SJCRH30 (cell line): ENCODE measurements at regions not wholly inside any gene's neighbourhood (a gene's known extent, or its start where the extent isn't known, plus 50 kb on each side); places are given as distances from the start of the nearest gene placed in this dataset.

Experiments used
- DNase-seq, 2 experiments: peaks; one replicate each; pipeline ENCODE4 v3.0.0-alpha.2; 2015 to 2020
- H3K27ac ChIP-seq: fragments of 250-450 bp; sonication (Bioruptor Pico); 2 replicates; pipeline ENCODE4 v1.5.1; 2020; ENCODE audit warnings: mild to moderate bottlenecking, moderate library complexity
- H3K27me3 ChIP-seq: fragments of 250-450 bp; sonication (Bioruptor Pico); 2 replicates; pipeline ENCODE4 v1.5.1; 2020; ENCODE audit warnings: mild to moderate bottlenecking, moderate library complexity
- H3K36me3 ChIP-seq: fragments of 250-450 bp; sonication (Bioruptor Pico); 2 replicates; pipeline ENCODE4 v1.5.1; 2020; ENCODE audit warnings: mild to moderate bottlenecking, moderate library complexity
- H3K4me1 ChIP-seq: fragments of 250-450 bp; sonication (Bioruptor Pico); 2 replicates; pipeline ENCODE4 v1.5.1; 2020; ENCODE audit warnings: mild to moderate bottlenecking, moderate library complexity
- H3K4me3 ChIP-seq: fragments of 250-450 bp; sonication (Bioruptor Pico); 2 replicates; pipeline ENCODE4 v1.5.1; 2020; ENCODE audit warnings: mild to moderate bottlenecking, moderate library complexity
- H3K9me3 ChIP-seq: fragments of 250-450 bp; sonication (Bioruptor Pico); replicated peaks from 2 replicates; pipeline ENCODE4 v1.5.1; 2020; ENCODE audit warnings: mild to moderate bottlenecking, moderate library complexity

DNA sequence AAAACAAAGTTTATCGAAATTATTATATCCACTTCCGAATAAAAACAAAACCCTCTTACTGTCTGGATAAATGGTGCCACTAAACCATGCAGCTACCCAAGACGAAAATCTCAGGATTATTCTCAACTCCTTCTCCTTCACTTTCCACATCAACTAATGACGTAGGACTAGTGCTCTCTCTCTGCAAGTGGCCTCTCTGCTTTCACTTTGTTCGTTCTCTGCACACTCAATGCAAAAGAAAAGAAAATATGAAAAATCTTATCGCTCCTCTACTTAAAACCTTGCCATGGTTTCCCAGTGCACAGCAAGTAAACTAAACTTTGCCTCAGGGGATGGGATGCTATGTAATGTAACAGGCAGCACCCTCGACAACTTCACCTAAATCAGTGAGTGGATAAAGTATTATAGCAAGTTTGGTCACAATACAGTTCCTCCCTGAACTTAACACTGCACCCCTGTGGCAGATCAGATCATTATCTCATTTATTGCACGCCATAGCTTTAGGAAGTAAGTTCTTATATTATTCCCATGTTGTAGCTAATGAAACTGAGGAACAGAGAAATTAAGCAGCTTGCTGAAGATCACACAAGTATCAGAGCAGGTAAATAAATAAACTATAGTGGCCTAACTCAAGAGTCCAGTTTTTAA lies 262.7 kb upstream of the GADL1 start:
- H3K9me3 ChIP-seq = no peaks in the 10 kb centered on the region
- no peak overlapping the region for H3K4me3 ChIP-seq
- no peaks in the 10 kb centered on the region for H3K36me3 ChIP-seq
- no peak for DNase-seq
- H3K27me3 ChIP-seq = no peaks in the 10 kb centered on the region
- no peaks in the 10 kb centered on the region for H3K4me1 ChIP-seq
- H3K27ac ChIP-seq = no peak overlapping the region

DNA sequence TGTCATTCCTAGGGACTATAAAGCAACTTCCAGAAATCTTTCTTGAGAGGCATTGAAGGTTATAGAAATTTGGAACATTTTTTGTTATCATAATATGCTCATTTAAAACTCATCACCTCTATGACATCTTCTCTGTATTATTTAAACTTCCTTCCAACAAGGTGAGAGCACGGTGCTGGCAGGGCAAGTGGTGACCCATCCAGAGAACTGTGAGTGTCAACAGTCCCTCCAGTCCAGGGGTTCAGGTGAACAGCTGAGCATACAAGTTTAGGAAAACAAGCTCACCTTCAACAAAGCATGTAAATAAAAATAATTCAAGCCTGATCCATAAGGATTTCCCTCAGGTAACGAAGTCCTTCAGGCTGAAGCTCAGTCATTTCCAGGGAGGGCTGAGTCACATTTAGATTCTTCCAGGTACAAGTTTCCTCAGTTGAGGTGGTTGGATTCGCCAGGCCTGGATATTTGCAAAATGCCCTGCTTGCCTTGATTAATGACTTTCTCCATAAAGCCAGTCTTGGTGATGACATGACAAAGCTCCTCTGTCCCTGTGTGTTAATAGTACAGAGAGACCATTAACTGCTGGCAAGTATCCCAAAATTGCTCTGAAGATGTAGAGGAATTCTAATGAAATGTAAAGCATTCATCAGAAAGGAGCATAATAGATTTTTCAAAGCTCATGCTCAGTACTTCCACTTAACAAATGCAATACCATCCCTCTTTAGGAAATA lies 263.6 kb upstream of the GADL1 start:
- no peak for DNase-seq
- Histone ChIP-seq H3K27ac (no peak overlapping the region), H3K9me3 (no peaks in the 10 kb centered on the region), H3K27me3 (no peaks in the 10 kb centered on the region), H3K4me3 (no peak overlapping the region), H3K36me3 (no peaks in the 10 kb centered on the region), H3K4me1 (no peaks in the 10 kb centered on the region)

DNA sequence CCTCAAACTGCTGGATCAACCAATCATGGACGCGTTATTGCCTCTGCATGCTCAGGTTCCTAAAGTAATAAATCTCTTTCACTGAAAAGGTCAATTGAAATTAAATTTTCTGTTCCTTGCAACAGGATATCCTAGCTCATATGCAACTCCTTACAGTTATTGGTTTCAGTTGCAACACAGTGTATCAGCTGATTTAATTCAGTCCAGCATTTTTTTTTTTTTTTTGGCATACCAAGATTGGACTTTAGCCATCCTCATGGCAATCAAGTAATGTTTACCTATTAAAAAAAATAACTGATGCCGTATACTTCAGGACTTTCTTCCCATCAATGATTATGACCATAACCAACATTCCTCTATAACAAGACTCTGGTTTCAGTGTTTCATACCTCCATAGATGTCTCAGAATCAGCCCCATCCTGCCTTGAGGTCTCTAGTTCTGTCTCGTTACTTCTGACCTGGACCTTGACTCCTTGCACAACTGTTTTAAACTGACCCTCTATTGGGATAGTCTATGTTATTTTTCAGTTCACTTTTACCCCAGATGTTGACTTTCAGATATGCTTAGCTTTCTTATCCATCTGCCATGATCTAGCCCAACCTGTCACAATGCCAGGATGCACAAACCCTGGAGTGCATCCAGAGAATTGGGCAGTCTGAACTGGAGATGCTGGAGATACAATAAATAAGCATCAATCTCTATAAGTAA lies 265.0 kb upstream of the GADL1 start:
- DNase-seq = no peak
- Histone ChIP-seq H3K27me3 (no peaks in the 10 kb centered on the region), H3K4me1 (no peaks in the 10 kb centered on the region), H3K4me3 (no peak overlapping the region), H3K36me3 (no peaks in the 10 kb centered on the region), H3K27ac (no peak overlapping the region), H3K9me3 (no peaks in the 10 kb centered on the region)

DNA sequence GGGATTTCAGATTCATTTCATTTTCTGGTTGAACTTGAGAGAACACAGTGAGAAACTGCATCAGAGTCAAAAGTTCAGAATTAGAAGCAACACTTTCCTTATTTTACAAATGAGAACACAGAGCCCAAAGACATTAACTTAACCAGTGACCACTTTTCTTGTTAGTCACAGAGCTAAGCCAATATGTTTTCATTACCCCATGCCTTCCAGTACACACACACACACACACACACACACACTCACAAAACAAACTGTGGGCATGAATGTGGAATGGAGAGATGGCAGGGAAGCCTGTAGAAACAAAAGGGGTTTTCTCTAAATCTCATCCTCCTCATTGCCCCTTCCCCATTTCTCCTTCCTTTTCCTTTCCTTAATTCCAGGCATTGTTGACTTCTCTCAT lies 267.4 kb upstream of the GADL1 start:
- Histone ChIP-seq H3K27ac (no peak overlapping the region), H3K27me3 (no peaks in the 10 kb centered on the region), H3K36me3 (no peaks in the 10 kb centered on the region), H3K9me3 (no peaks in the 10 kb centered on the region), H3K4me3 (no peak overlapping the region), H3K4me1 (no peaks in the 10 kb centered on the region)
- DNase-seq = no peak

DNA sequence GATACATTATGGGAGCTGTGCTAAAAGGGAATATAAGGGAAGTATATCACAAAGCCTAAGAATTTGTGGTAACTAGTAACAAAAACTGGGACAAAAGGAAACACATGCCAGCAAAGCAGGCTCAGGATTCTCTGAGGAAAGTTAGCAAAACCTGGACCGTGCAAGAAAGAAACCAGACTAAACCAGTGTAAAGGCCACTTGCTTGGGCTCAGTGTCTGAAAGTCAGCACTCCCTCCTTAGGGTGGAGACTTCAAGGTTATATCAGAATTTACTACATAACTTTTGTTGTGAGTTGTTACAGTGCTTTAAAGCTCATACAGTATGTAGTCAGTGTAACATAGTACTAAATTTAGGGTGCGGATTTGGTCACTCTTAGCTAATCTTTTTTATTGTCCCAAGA lies 269.9 kb upstream of the GADL1 start:
- Histone ChIP-seq H3K9me3 (no peaks in the 10 kb centered on the region), H3K27me3 (no peaks in the 10 kb centered on the region), H3K4me1 (no peaks in the 10 kb centered on the region), H3K27ac (no peak overlapping the region), H3K36me3 (no peaks in the 10 kb centered on the region), H3K4me3 (no peak overlapping the region)
- no peak for DNase-seq

DNA sequence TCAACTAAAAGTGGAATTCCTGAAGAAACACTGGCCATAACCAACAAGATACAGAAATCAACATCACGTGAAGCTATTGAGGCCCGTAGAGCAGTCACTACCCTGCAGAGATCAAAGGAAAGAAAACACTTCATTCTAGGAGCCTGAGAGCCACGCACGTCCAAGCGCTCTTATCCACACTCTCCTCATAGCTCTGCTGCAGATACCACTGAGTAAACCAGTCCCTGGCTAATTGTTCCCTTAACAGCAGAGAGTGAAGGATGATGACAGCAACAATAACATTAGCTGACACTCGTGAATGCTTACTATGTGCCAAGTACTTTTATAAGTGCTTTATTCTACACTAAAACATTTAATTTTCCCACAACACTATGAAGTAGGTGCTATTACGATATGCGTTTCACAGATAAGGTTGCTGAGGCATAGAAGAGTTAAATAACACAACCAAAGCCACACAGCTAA lies 271.0 kb upstream of the GADL1 start:
- no peak for DNase-seq
- H3K4me1 ChIP-seq = no peaks in the 10 kb centered on the region
- H3K4me3 ChIP-seq = no peak overlapping the region
- H3K27ac ChIP-seq = no peak overlapping the region
- no peaks in the 10 kb centered on the region for H3K36me3 ChIP-seq
- no peaks in the 10 kb centered on the region for H3K9me3 ChIP-seq
- H3K27me3 ChIP-seq = no peaks in the 10 kb centered on the region

DNA sequence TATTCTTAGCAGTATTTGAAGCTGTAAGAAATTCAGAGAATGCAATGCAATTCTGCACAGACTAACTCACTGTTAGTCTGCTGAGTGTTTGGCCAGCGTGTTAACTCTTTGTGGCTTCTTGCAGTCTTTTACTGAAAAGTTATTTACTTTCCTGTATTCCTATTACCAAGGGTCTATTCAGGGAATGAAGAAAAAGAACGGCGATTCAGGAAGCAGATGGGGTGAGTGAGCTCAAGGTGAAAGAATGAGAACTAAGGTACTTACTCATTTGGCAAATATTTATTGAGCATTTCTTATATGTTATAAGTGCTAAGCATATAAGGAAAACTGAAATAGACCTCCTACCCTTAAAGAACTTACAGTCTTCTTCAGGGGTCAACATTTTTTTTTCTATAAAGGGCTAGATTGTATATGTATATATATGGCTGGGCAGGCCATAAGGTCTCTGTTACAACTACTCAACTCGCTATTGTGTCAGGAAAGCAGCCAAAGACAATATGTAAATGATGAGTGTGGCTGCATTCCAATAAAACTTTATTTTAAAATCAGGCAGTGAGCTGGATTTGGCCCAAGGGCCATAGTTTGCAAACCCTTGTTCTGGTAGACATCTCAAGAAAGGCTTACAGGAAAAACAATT lies 271.9 kb upstream of the GADL1 start:
- no peak overlapping the region for H3K27ac ChIP-seq
- H3K36me3 ChIP-seq = no peaks in the 10 kb centered on the region
- no peaks in the 10 kb centered on the region for H3K9me3 ChIP-seq
- no peak overlapping the region for H3K4me3 ChIP-seq
- no peak for DNase-seq
- no peaks in the 10 kb centered on the region for H3K27me3 ChIP-seq
- no peaks in the 10 kb centered on the region for H3K4me1 ChIP-seq

DNA sequence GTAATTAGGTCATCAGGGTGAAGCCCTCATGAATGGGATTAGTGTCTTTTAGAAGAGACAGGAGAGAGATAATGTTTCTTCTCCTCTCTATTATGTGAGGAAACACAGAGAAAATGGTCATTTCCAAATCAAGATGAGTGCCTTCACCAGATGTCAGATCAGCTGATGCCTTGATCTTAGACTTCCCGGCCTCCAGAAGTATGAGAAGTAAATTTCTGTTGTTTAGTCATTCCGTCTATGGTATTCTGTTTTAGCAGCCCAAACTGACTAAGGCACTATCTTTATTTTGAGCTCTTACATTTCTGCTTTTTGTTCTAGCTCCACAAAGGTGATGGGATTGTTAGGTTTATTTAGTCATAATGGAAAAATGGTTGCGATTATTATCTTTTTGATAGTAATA lies 273.2 kb upstream of the GADL1 start:
- H3K4me1 ChIP-seq = no peaks in the 10 kb centered on the region
- H3K4me3 ChIP-seq = no peak overlapping the region
- H3K9me3 ChIP-seq = no peaks in the 10 kb centered on the region
- H3K36me3 ChIP-seq = no peaks in the 10 kb centered on the region
- DNase-seq = no peak
- H3K27ac ChIP-seq = no peak overlapping the region
- H3K27me3 ChIP-seq = no peaks in the 10 kb centered on the region

DNA sequence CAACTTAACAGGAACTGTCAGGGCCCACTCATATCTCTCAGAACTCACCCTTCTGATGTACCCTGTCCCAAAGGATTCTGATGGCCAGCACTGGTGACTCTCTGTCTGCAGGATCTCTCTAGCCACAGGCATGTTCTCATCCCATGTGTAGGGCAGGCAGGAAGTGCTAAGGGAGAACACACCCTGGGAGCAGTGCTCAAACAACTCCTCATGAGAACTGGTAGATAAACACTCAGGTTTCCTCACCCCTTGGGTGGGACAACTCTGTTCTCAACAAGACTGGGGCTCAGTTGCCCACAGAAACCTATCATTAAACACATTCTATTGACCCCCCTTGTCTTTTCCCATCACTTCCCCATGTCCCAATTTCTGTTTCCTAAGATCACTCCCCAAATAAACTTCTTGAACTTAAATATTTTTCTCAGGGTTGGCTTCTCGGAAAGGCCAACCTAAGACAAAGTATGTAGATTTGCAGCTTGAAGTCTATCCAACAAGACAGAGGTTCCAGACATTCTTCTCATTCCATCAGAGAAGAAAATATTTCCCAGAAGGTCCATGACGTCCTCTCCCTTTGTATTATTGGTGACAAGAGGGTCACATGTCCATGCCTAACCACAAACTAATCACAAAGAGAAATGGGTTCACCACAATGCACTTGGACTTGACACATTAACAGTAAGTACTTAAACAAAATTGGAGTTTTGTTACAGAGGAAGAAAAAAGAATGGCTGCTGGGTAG lies 276.6 kb upstream of the GADL1 start:
- Histone ChIP-seq H3K27ac (no peak overlapping the region), H3K4me3 (no peak overlapping the region)

DNA sequence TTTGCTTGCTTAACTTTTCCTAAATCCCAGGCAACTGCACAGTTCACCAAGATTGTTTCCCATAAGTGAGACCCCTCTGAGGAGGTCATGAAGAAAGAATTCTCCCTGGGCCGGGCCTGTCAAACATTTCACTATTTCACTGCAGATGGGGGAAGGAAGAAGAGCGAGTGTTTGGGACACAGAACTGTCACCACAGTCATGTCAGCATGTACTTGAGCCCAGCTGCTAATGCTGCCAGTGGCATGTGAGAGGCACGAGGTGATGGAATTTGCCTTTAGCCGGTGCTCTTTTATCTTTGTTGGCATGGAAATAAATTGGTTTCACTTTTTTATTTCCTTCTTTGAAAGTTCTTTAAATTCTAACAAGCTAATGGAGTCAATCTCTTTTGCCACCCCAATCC lies 277.9 kb upstream of the GADL1 start:
- no peak overlapping the region for H3K27ac ChIP-seq
- no peaks in the 10 kb centered on the region for H3K4me1 ChIP-seq
- no peak for DNase-seq
- no peaks in the 10 kb centered on the region for H3K27me3 ChIP-seq
- H3K4me3 ChIP-seq = no peak overlapping the region
- H3K36me3 ChIP-seq = no peaks in the 10 kb centered on the region
- no peaks in the 10 kb centered on the region for H3K9me3 ChIP-seq

More for the DNA sequence above, 276.6 kb upstream of the GADL1 start:
- no peak for DNase-seq
- Histone ChIP-seq H3K9me3 (no peaks in the 10 kb centered on the region), H3K4me1 (no peaks in the 10 kb centered on the region), H3K27me3 (no peaks in the 10 kb centered on the region), H3K36me3 (no peaks in the 10 kb centered on the region)

DNA sequence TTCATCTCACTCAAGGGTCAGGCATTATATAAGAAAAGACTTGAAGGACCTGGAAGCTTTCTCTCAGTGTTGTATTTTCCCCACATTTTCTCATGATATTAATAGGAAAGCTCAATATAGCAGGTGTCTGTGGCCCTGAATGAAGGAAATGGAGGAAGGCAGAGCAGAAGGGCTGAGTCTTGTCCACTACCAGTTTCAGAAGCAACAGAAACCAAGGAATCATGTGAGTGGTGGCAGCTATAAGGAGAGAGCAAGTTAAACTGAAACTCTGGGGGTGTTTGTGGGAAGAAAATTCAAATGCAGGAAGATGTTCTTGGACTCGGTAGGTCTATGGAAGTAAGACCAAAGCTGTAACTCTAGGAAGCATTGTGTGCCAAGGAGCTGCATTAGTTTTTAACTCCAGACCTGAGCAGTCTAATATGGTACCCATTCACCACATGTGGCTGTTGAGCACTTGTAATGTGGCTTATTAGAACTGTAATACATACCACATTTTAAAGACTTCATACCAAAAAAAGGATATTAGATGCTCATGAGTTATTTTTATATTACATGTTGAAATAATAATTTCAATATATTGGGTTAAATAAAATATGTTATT lies 278.8 kb upstream of the GADL1 start:
- no peaks in the 10 kb centered on the region for H3K4me1 ChIP-seq
- H3K9me3 ChIP-seq = no peaks in the 10 kb centered on the region
- no peaks in the 10 kb centered on the region for H3K36me3 ChIP-seq
- no peaks in the 10 kb centered on the region for H3K27me3 ChIP-seq
- no peak for DNase-seq
- no peak overlapping the region for H3K4me3 ChIP-seq
- no peak overlapping the region for H3K27ac ChIP-seq

DNA sequence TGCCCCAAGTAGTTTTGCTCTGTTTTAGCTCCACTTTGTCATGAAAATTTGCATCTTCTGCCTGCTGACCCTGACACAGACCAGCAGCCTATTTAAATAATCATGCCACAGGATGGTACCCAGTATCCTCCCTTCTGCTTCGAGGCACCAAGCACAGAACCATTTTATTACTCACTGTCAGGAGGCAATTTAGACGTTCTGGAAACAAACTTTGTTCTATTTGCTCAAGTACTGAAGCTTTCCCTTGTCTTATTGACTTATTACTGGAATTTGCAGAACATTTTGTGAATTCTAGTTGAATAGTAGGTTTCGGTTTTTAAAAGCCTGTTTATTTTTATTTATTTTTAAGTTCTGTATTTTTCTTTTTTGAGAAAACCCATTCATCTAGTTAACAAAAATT lies 279.6 kb upstream of the GADL1 start:
- no peaks in the 10 kb centered on the region for H3K9me3 ChIP-seq
- no peaks in the 10 kb centered on the region for H3K27me3 ChIP-seq
- no peak for DNase-seq
- no peak overlapping the region for H3K27ac ChIP-seq
- H3K4me3 ChIP-seq = no peak overlapping the region
- H3K36me3 ChIP-seq = no peaks in the 10 kb centered on the region
- no peaks in the 10 kb centered on the region for H3K4me1 ChIP-seq

DNA sequence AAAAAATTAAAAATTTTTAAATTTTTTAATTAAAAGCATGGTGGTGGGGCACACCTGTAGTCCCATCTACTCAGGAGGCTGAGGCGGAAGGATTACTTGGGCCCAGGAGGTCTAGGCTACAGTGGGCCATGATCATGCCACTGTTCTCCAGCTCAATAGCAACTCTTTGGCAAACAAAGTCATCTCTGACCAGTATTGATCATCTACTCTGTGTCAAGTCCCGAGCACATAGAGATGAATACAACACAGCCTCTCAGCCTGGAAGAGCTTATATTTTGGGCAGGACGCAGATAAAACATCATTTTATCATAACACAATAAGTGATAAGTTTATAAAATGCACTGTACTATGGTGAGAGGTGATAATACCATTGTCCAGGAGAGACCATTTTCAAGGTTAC lies 281.6 kb upstream of the GADL1 start:
- no peak for DNase-seq
- H3K9me3 ChIP-seq = no peaks in the 10 kb centered on the region

DNA sequence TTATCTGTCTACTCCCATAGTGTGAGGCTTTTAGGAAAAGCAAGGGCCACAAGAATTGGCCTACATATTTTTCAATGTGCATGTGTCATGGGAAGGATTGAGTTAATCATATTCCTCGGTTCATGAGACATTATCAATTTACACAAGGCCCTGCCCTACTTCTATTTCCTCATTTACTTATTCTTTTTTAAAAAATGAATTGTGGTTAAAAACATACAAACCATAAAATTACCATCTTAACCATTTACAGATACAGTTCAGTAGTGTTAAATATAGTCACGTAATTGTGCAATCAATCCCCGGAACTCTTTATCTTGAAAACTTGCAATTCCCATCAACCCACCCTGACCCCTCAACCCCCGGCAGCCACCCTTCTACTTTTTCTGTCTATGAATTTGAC lies 284.0 kb upstream of the GADL1 start:
- DNase-seq = no peak
- no peaks in the 10 kb centered on the region for H3K27me3 ChIP-seq
- H3K4me3 ChIP-seq = no peak overlapping the region
- no peaks in the 10 kb centered on the region for H3K4me1 ChIP-seq
- no peaks in the 10 kb centered on the region for H3K36me3 ChIP-seq
- no peaks in the 10 kb centered on the region for H3K9me3 ChIP-seq
- H3K27ac ChIP-seq = no peak overlapping the region

More for the DNA sequence above, 281.6 kb upstream of the GADL1 start:
- no peaks in the 10 kb centered on the region for H3K36me3 ChIP-seq
- H3K4me3 ChIP-seq = no peak overlapping the region
- H3K27ac ChIP-seq = no peak overlapping the region
- no peaks in the 10 kb centered on the region for H3K4me1 ChIP-seq
- no peaks in the 10 kb centered on the region for H3K27me3 ChIP-seq
